ENCODE measurements at regions not wholly inside any gene's neighbourhood (a gene's known extent, or its start where the extent isn't known, plus 50 kb on each side); places are given as distances from the start of the nearest gene placed in this dataset.

- 58% methylated on average over 6 of the region's 6 CpGs for WGBS
- Histone ChIP-seq H3K27ac (no peak overlapping the region), H3K36me3 (no peaks in the 10 kb centered on the region), H3K4me3 (no peak overlapping the region), H3K27me3 (no peaks in the 10 kb centered on the region), H3K4me1 (peaks cover 6% of the 10 kb centered on the region), H3K9me3 (peaks cover 10% of the 10 kb centered on the region)
- DNase-seq (ENCODE audit: low spot score in 2 of 2): no peak
- TF ChIP-seq CTCF (IDR thresholded peaks at IDR 0.05) (no peak), POLR2A (IDR thresholded peaks at IDR 0.05) (no peak), POLR2AphosphoS5 (IDR thresholded peaks at IDR 0.05) (no peak), EP300 (IDR thresholded peaks at IDR 0.05) (no peak)
Observed at GRCh38 chr15:68528626-68529290, 50.0 kb upstream of the CORO2B start.

All from suprapubic skin (tissue), 4 donors.